IPS-20b (cell line): ENCODE measurements at regions not wholly inside any gene's neighbourhood (a gene's known extent, or its start where the extent isn't known, plus 50 kb on each side); places are given as distances from the start of the nearest gene placed in this dataset.

ENCODE experiments used
- H3K27ac ChIP-seq: one replicate; pipeline ENCODE4 v1.5.1; 2013; ENCODE audit warnings: low read length
- H3K27me3 ChIP-seq: 2 replicates; pipeline ENCODE4 v1.6.1; 2013; ENCODE audit warnings: mild to moderate bottlenecking, low read length, inconsistent platforms; ENCODE audit not compliant: insufficient read depth
- H3K36me3 ChIP-seq: 2 replicates; pipeline ENCODE4 v1.6.1; 2013; ENCODE audit warnings: low read depth, mild to moderate bottlenecking, inconsistent platforms, low read length, moderate library complexity; ENCODE audit not compliant: insufficient read depth
- H3K4me1 ChIP-seq: 2 replicates; pipeline ENCODE4 v1.6.1; 2013; ENCODE audit warnings: mild to moderate bottlenecking, control low read depth, inconsistent platforms, low read length, moderate library complexity; ENCODE audit not compliant: insufficient read depth
- H3K4me3 ChIP-seq: 2 replicates; pipeline ENCODE4 v1.5.1; 2013; ENCODE audit warnings: mild to moderate bottlenecking, low read length, inconsistent platforms
- H3K9ac ChIP-seq: 2 replicates; pipeline ENCODE4 v1.6.1; 2013; ENCODE audit warnings: low read depth, mild to moderate bottlenecking, inconsistent platforms, low read length, moderate library complexity
- H3K9me3 ChIP-seq: 2 replicates; pipeline ENCODE4 v1.6.1; 2013; ENCODE audit warnings: mild to moderate bottlenecking, low read depth, low read length, inconsistent platforms; ENCODE audit not compliant: insufficient read depth

DNA sequence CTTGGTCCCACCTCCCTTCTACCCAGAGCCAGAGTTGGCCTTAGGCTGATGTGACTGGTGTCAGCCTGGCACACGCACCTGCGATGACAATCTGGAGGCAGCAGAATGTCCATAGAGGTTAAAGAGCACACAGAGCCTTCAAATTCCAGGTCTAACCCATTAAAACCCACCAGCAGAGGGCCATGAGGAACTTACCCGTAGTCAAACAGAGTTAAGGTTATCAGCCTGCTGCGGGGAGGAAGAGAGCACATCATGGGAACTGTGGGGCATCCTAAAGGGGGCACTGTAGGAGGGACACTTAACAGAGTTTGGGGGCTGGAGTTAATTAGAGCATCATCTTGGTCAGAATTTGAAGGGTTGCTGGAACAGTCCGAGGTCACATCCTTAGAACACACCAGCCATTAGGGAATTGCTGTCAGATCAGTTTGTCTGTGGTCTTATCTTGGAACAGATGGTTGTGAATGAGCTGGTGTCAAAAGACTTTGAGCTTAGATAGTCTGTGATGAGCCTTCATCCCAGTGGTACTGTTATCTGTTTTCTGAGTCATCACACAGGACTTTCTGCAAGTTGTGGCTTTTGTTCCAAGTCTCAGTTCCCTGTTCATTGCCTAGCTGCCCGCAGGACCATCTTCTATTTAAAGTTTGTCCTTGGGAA is 248.6 kb downstream of the LOXHD1 start:
- Histone ChIP-seq H3K27ac (no peak overlapping the region), H3K4me1 (peaks cover 25% of the 10 kb centered on the region; the same call in 1 of the 2 replicates), H3K36me3 (no peaks in the 10 kb centered on the region), H3K9me3 (no peaks in the 10 kb centered on the region), H3K9ac (no peak overlapping the region), H3K4me3 (no peak overlapping the region), H3K27me3 (no peaks in the 10 kb centered on the region)

DNA sequence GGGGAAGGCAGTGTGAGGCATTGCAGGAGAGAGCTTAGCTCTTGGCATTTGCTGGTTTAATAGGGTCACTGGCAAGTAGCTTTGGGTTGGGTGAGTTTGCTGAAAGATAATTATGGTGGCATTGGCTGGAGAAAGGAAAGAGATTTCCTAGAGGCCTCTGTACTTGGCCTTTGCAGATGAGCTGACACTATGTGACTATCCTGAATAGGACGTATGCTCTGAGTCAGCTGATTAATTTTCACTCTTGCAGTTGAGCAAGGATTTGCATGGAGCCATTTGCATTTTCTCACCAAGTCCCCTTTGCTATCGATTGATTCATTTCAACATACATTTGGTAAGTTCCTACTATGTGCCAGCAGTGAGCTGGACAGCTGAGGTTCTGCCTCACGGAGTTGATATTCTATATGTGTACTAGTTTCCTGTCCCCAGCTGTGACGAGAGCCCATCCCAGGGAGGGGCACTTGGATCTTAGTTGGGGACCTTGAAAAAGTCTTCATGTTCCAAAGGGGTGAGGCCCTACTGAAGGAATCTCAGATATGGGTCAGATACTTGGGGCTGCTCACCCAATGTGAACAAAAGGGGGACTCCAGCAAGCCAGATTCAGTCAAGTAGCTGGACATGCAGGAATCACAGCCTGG is 245.7 kb downstream of the LOXHD1 start:
- H3K9ac ChIP-seq: no peak overlapping the region
- no peaks in the 10 kb centered on the region for H3K36me3 ChIP-seq
- H3K27me3 ChIP-seq: no peaks in the 10 kb centered on the region
- no peak overlapping the region for H3K4me3 ChIP-seq
- H3K9me3 ChIP-seq: no peaks in the 10 kb centered on the region
- no peak overlapping the region for H3K27ac ChIP-seq
- H3K4me1 ChIP-seq: peaks cover 42% of the 10 kb centered on the region

DNA sequence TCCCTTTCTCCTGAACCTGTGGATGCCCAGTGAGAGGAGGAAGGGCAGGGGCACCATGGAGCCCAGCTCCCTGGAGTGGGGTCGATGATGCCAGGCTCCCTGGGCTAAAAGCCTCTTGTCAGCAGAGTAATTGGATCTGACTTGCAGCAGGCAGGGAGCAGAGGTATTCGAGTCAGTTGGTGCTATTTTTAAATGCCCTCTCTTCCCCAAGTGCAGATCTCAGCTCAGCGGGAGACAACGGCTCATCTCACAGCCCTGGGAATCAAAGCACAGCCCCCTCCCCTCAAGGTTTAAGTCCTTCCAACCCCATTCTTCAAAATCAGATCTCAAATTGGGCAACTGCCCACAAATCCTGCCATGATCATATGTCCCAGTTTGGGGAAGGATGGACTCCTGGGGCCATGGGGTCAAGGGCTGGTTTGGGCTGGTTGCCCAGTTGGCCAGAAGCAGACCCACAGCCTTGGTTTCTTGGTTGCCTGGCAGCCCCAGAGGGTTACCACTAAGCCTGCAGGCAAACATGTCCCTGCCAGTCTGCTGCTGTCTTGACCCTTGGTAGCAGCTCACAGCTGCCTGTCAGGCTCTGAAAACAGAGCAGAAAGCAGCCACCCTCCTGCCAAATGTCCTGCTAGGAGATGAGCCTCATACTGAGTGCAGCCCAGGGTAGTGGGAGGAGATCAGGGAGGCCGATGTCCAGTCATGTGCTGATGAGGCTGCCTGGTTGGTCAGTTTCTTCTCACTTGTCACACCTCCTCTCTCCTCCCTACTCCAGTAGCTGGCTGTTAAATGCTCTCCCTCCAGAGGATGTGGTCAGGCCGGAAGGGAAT is 244.9 kb downstream of the LOXHD1 start:
- Histone ChIP-seq H3K36me3 (no peaks in the 10 kb centered on the region), H3K9me3 (no peaks in the 10 kb centered on the region), H3K4me1 (peaks cover 42% of the 10 kb centered on the region), H3K9ac (no peak overlapping the region), H3K27ac (no peak overlapping the region), H3K4me3 (no peak overlapping the region), H3K27me3 (no peaks in the 10 kb centered on the region)

DNA sequence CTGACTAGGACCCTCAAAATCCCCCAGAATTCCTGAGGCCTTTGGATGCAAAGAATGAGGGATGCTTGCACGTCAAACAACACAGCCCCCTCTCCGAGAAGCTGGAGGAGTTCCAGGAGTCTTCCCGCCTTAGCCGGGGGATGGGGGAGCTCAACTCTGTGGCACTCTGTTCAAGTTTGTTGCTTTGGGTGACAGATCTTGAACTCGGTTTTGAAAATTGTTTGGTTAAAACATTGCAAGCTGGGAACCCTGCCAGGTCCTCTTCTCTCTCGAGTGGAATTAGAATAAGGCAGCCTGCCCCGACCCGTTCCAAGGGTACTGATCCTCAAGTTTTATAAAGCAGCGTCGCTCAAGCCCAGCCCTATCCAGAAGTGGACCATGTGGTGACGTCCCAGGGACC is 244.1 kb downstream of the LOXHD1 start:
- no peaks in the 10 kb centered on the region for H3K36me3 ChIP-seq
- no peak overlapping the region for H3K9ac ChIP-seq
- no peak overlapping the region for H3K4me3 ChIP-seq
- peaks cover 42% of the 10 kb centered on the region for H3K4me1 ChIP-seq
- H3K27ac ChIP-seq: no peak overlapping the region
- H3K9me3 ChIP-seq: no peaks in the 10 kb centered on the region
- H3K27me3 ChIP-seq: no peaks in the 10 kb centered on the region

DNA sequence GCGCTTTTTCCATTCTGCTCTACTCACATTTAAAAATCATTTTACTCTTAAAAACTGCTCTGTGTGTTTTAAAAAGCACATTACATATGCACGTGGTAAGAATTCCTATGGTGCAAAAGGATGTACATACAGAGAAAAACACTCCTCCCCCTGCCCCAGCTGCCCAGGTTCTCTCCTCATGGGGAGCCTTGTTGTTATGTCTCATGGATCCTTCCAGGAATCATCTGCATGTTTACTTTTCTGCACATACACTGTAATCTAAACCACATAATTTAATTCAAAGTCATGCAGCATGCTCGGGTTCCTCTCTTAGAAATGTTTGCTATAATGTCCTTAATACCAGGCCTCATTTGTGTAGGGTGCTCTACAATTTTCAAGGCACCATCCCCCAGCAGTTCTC is 243.3 kb downstream of the LOXHD1 start:
- Histone ChIP-seq H3K27ac (no peak overlapping the region), H3K4me3 (no peak overlapping the region), H3K4me1 (peaks cover 45% of the 10 kb centered on the region), H3K27me3 (no peaks in the 10 kb centered on the region), H3K9me3 (no peaks in the 10 kb centered on the region), H3K9ac (no peak overlapping the region), H3K36me3 (no peaks in the 10 kb centered on the region)

DNA sequence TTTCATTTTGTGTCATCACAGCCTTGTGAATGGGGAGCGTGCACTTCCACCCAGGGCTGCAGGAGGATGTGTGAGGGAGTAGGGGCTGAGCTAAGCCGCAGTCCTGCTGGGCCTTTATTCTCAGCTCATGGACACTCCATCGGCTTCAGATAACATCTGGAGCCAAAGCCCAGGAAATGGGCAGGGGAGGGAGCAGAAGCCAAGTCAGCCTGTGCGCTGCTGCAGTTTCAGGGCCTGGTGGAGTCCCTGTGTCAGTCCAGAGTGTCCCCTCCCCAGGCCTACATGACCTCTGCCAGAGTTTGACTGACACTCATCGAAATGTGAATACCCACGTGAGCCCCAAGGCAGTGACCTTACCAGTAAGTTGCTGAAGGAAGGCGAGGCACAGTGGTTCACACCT is 242.2 kb downstream of the LOXHD1 start:
- H3K27ac ChIP-seq: no peak overlapping the region
- H3K9me3 ChIP-seq: no peaks in the 10 kb centered on the region
- H3K4me3 ChIP-seq: no peak overlapping the region
- no peak overlapping the region for H3K9ac ChIP-seq
- no peaks in the 10 kb centered on the region for H3K27me3 ChIP-seq
- H3K36me3 ChIP-seq: no peaks in the 10 kb centered on the region
- H3K4me1 ChIP-seq: peaks cover 56% of the 10 kb centered on the region

DNA sequence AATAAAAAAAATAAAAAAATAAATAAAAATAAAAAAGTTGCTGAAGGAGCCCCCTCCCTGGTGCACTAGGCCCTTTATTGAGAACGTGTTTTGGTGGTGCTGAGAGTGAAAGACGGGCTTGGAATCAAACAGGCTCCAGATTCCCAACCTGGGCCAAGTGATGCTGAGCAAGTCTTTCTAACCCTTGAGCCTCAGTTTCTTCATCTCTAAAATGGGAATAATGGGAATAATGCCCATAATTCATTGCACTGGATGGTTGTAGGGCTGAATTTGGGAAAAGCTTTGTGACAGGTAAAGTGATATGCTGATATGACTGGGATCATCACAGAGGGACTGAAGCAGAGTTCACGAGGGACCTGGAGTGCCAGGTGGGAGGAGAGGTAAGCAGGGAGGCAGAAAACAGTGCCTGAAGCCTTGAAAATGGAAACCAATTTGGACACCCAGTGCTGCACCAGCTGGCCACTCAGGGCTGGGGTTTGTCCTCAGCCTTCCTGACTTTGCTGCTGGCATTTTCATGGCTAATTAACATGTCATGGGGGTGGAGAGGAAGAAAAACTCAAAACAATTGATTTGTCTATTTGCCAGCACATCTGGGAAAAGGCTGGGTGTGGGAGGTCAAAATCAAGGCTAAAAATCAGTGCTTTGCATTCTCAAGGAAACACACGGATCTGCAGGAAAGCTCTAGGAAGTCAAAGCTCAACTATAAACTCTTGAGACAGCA is 241.3 kb downstream of the LOXHD1 start:
- Histone ChIP-seq H3K9me3 (no peaks in the 10 kb centered on the region), H3K4me3 (no peak overlapping the region), H3K36me3 (no peaks in the 10 kb centered on the region), H3K4me1 (peaks cover 60% of the 10 kb centered on the region), H3K9ac (no peak overlapping the region), H3K27me3 (no peaks in the 10 kb centered on the region), H3K27ac (no peak overlapping the region)

DNA sequence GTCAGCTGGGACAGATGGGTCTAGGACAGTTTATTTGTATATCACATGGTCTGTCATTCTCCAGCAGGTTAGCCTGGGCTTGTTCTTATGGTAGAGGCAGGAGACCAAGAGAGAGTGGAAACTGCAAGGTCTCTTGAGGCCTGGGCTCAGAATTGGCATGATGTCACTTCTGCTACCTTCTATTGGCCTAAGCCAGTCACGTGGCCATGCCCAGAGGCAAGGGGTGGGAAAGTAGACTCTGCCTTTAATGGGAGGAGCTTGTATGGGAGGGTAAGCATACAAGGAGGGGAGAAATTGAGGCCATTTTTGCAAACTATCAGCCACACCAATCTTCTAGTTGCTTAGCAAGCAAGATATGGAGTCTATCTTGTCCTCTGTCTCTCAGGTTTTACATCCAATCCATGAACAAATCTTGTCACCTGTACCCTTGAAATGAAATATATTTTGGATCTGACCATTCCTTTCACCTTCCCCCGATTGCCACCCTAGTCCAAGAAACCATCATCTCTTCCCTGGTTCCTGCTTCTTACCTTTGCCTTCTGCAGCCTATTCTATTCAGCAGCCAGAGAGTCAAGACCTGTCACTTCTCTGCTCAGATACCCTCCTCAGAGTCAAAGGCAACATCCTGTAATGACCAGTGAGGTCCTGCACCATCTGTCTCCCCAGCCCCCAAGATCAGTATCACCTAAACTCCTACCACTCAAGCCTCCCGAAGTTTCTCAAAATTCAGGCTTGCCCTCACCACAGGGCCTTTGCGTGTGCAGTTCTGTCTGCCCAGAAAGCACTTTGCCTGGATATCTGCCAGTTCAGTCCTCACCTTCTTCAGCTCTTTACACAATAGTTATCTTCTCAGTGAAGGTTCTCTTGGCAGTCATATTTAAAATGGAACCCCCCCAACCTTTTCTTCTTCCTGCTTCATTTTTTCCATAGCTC is 240.0 kb downstream of the LOXHD1 start:
- Histone ChIP-seq H3K9ac (no peak overlapping the region), H3K4me1 (peaks cover 49% of the 10 kb centered on the region), H3K9me3 (no peaks in the 10 kb centered on the region), H3K27me3 (no peaks in the 10 kb centered on the region), H3K27ac (no peak overlapping the region), H3K4me3 (no peak overlapping the region), H3K36me3 (no peaks in the 10 kb centered on the region)

DNA sequence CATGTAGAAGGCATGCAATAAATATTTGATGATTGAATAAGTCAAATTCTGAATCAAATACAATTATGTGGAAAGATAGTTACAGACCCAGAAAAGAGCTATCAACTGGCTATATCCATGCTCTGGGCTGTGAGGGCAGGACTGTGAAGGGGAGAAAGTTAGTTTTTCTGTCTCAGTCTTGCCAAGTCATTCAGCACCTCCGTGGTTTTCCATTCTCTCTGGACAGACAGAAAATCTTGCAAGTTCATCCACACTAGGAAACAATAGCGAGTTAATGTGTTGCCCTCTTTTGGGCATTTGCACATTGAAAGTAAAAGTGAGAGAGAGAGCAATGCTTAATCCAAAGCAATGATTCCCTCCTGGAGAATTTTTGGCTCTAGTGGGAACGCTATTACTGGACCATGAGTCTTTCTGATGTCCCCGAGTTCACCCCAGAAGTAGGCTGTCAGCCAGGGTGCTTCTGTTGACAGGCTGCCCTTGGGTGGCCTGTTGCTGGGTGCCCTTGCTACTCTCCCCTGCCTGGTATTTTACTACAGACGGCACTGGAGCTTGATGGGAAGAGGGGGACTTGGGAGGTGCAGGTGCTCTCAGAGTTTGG is 238.3 kb downstream of the LOXHD1 start:
- H3K4me1 ChIP-seq: peaks cover 32% of the 10 kb centered on the region
- H3K27me3 ChIP-seq: no peaks in the 10 kb centered on the region
- no peaks in the 10 kb centered on the region for H3K9me3 ChIP-seq
- no peak overlapping the region for H3K4me3 ChIP-seq
- H3K36me3 ChIP-seq: no peaks in the 10 kb centered on the region
- H3K9ac ChIP-seq: peak overlapping the region; percentile 17; the same call in 1 of the 2 replicates
- H3K27ac ChIP-seq: no peak overlapping the region

DNA sequence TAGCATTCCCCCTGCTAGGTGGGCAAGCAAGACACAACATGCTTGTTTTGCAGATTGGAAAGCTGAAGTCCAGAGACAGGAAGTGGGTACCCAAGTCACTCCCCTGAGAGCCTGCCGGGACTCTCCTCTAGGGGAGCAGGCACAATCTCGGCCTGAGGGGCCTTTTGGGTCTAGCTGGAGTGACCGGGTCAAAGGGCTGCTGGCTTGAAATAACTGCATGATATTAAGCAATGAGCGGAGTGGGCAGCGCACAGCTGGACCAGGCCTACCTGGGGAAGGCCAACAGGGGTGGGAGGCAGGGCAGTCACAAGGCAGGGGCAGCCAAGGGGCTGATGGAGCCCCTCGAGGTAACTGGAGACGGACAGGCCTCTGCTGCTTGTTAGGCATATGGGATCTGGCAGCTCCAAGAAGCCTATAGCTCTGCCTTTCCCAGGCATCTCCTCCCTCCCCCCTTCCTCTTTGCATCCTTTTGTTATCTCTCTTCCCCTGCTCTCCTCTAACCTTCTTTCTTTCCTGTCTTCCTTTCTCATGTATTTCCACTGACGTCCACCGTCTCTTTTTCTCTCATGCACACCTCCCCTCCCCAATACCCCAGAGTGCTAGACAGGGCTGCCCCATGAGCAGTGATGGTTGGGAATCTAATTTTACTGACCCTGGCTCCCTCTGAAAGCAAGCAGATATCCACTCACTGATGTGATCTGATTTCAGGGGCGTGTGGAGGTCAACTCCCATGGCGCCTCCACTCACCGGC is 237.5 kb downstream of the LOXHD1 start:
- H3K36me3 ChIP-seq: no peaks in the 10 kb centered on the region
- peaks cover 26% of the 10 kb centered on the region for H3K4me1 ChIP-seq
- no peaks in the 10 kb centered on the region for H3K27me3 ChIP-seq
- peak overlapping the region; percentile 17; the same call in 1 of the 2 replicates for H3K9ac ChIP-seq
- no peak overlapping the region for H3K4me3 ChIP-seq
- H3K27ac ChIP-seq: no peak overlapping the region
- no peaks in the 10 kb centered on the region for H3K9me3 ChIP-seq
